ENCODE measurements at regions not wholly inside any gene's neighbourhood (a gene's known extent, or its start where the extent isn't known, plus 50 kb on each side); places are given as distances from the start of the nearest gene placed in this dataset.
"Not testable (repeated sequence)": the region's sequence is repeated elsewhere in the genome, so short reads cannot be mapped to it uniquely, and the experiment has no call there.

DNA sequence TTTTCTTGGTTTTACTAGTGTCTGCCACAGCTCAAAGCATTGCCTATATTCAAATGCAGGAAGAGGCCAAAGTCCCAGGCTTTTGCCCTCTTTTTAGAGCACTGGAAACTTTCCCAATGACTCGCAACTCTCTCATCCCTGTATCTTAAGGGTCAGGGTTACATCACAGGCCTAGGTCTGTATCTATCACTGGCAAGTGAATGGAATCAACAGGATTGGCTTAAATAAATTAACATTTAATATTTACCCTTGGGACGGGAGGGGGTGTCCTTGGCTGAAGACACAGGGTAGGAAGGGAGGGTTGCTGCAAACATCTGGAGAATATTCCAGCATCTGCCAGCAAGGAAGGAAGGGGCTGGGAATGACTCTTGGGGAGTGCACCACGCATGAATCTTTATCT, 242.6 kb downstream of the SLC4A3 start:
- no peak overlapping the region for H3K27ac ChIP-seq (ENCODE audit: low read length)
- ATAC-seq: peak in 1 of 2 donors; percentile 25
- H3K27me3 ChIP-seq (ENCODE audit: control insufficient read depth, insufficient read depth): no peaks in the 10 kb centered on the region
- H3K9me3 ChIP-seq (ENCODE audit: control insufficient read depth, low read length): no peaks in the 10 kb centered on the region
- 50% methylated on average over 3 of the region's 3 CpGs for WGBS
- no peak for DNase-seq
- intact Hi-C loops (cut with DNase I): no loop called here
- H3K4me1 ChIP-seq (ENCODE audit: control insufficient read depth, insufficient read depth, low read length): no peaks in the 10 kb centered on the region
- H3K4me3 ChIP-seq (ENCODE audit: low read length): no peak overlapping the region

DNA sequence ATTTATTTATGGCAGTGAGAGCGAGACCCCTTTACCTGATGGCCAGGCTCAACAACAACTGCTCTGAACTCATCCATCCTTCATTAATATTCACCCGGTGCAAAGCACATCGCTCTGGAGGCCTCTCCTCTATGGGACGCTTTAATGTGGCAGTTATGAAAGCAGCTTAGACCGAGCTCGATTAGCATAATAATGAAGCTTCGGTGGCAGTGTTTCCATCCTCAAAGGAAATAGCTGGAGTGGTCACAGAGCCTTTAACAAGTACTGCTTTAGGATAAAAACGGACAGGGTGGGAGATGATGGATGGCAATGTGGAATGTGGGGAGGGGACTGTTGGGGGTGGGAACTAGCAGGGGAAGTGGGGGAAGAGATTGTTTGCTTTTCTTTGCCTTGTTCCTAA, 243.9 kb downstream of the SLC4A3 start:
- DNase-seq (no peak), ATAC-seq (no peak)
- Histone ChIP-seq H3K27ac (ENCODE audit: low read length) (no peak overlapping the region), H3K27me3 (ENCODE audit: control insufficient read depth, insufficient read depth) (no peaks in the 10 kb centered on the region), H3K4me3 (ENCODE audit: low read length) (no peak overlapping the region), H3K9me3 (ENCODE audit: control insufficient read depth, low read length) (no peaks in the 10 kb centered on the region), H3K4me1 (ENCODE audit: control insufficient read depth, insufficient read depth, low read length) (no peaks in the 10 kb centered on the region)
- intact Hi-C loops (cut with DNase I): no loop called here
- 68% methylated on average over 8 of the region's 8 CpGs for WGBS

DNA sequence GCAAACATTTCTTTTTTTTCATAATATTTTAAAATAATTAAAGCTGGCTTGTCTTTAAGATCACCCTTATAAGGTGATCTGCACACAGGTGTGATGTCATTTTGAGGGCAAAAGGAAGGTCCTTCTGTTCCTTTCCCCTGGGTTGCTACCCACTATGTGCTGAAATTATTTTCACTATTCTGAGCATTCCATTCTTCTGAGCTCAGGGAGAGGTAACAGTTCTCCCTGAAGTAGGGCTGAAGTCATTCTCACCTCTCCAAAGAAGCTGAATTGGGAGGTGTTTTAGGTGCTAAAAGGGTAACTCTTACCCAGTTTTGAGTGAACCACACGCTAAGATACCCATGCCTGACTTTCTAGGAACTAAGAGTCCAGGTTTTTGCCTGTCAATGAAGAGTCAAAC, 247.6 kb downstream of the SLC4A3 start:
- intact Hi-C loops (cut with DNase I): no loop called here
- no peak for ATAC-seq
- H3K27me3 ChIP-seq (ENCODE audit: control insufficient read depth, insufficient read depth): no peaks in the 10 kb centered on the region

DNA sequence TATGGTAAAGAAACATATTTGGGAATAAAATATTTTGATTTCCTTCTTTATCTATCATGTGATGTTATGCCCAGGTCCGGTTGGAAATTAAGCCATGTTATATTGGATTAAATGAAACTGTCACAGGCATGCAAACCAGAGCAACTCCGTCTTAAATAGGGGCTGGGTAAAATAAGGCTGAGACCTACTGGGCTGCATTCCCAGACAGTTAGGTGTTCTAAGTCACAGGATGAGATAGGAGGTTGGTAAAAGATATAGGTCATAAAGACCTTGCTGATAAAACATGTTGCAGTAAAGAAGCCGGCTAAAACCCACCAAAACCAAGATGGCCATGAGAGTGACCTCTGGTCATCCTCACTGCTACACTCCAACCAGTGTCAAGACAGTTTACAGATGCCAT, 248.6 kb downstream of the SLC4A3 start:
- H3K4me3 ChIP-seq (ENCODE audit: low read length); H3K27me3 ChIP-seq (ENCODE audit: control insufficient read depth, insufficient read depth); DNase-seq; ATAC-seq; H3K9me3 ChIP-seq (ENCODE audit: control insufficient read depth, low read length); H3K27ac ChIP-seq (ENCODE audit: low read length); intact Hi-C loops (cut with DNase I); H3K4me1 ChIP-seq (ENCODE audit: control insufficient read depth, insufficient read depth, low read length): not testable (repeated sequence)
- 78% methylated on average over 3 of the region's 3 CpGs for WGBS

More for the DNA sequence above, 247.6 kb downstream of the SLC4A3 start:
- no peak for DNase-seq
- 80% methylated on average over 1 of the region's 1 CpG for WGBS
- no peak overlapping the region for H3K4me3 ChIP-seq (ENCODE audit: low read length)
- no peaks in the 10 kb centered on the region for H3K9me3 ChIP-seq (ENCODE audit: control insufficient read depth, low read length)
- H3K27ac ChIP-seq (ENCODE audit: low read length): no peak overlapping the region
- H3K4me1 ChIP-seq (ENCODE audit: control insufficient read depth, insufficient read depth, low read length): no peaks in the 10 kb centered on the region

DNA sequence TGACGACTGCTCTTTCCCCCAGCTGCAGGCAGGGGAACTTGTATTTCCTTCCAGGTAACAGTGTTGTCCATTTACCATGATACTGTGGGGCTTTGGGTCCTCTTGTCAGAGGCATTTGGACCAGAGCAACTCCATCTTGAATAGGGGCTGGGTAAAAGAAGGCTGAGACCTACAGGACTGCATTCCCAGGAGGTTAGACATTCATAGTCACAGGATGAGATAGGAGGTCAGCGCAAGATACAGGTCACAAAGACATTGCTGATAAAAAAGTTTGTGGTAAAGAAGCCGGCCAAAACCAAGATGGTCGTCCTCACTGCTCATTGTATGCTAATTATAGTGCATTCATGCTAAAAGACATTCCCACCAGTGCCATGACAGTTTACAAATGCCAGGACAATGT, 249.5 kb downstream of the SLC4A3 start:
- no peak for ATAC-seq
- WGBS: 83% methylated on average over 4 of the region's 4 CpGs
- intact Hi-C loops (cut with DNase I): no loop called here
- Histone ChIP-seq H3K27ac (ENCODE audit: low read length) (no peak overlapping the region), H3K27me3 (ENCODE audit: control insufficient read depth, insufficient read depth) (no peaks in the 10 kb centered on the region), H3K9me3 (ENCODE audit: control insufficient read depth, low read length) (no peaks in the 10 kb centered on the region), H3K4me1 (ENCODE audit: control insufficient read depth, insufficient read depth, low read length) (no peaks in the 10 kb centered on the region), H3K4me3 (ENCODE audit: low read length) (no peak overlapping the region)
- DNase-seq: no peak

DNA sequence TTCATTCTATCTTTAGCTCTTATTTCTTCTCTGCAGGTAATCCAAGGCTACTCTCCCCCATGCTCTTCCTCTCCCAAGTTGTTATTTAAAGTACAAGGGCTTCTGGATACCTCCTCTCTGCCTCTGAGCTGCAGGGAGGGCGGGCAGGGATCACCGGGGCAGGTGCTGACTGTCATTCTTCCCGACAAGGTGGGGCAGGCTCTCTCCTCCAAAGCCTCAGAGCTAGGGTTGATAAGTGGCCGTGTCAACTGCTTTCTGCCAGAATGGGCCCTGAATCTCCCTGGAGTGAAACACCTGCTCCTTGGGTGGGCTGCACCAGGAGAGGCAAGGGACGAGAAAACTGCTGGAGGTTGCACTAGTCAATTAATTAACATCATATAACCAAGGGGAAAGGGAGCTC, 250.3 kb downstream of the SLC4A3 start:
- intact Hi-C loops (cut with DNase I): no loop called here
- no peak overlapping the region for H3K27ac ChIP-seq (ENCODE audit: low read length)
- H3K9me3 ChIP-seq (ENCODE audit: control insufficient read depth, low read length): no peaks in the 10 kb centered on the region
- ATAC-seq (no peak), DNase-seq (no peak)
- H3K27me3 ChIP-seq (ENCODE audit: control insufficient read depth, insufficient read depth): no peaks in the 10 kb centered on the region
- 60% methylated on average over 5 of the region's 5 CpGs for WGBS
- H3K4me3 ChIP-seq (ENCODE audit: low read length): no peak overlapping the region
- no peaks in the 10 kb centered on the region for H3K4me1 ChIP-seq (ENCODE audit: control insufficient read depth, insufficient read depth, low read length)

DNA sequence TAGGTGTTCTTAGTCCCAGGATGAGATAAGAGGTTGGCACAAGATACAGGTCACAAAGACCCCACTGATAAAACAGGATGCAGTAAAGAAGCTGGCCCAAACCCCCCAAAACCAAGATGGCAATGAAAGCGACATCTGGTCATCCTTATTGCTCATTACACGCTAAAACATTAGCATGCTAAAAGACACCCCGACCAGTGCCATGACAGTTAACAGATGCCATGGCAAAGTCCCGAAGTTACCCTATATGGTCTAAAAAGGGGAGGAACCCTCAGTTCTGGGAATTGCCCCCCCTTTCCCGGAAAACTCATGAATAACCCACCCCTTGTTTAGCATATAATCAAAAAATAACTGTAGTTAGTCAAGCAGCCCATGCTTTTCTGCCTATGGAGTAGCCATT, 251.1 kb downstream of the SLC4A3 start:
- no peak overlapping the region for H3K27ac ChIP-seq (ENCODE audit: low read length)
- intact Hi-C loops (cut with DNase I): no loop called here
- no peak for ATAC-seq
- H3K9me3 ChIP-seq (ENCODE audit: control insufficient read depth, low read length): no peaks in the 10 kb centered on the region
- H3K4me1 ChIP-seq (ENCODE audit: control insufficient read depth, insufficient read depth, low read length): no peaks in the 10 kb centered on the region
- no peak for DNase-seq
- no peak overlapping the region for H3K4me3 ChIP-seq (ENCODE audit: low read length)
- no peaks in the 10 kb centered on the region for H3K27me3 ChIP-seq (ENCODE audit: control insufficient read depth, insufficient read depth)
- WGBS: 83% methylated on average over 5 of the region's 5 CpGs

DNA sequence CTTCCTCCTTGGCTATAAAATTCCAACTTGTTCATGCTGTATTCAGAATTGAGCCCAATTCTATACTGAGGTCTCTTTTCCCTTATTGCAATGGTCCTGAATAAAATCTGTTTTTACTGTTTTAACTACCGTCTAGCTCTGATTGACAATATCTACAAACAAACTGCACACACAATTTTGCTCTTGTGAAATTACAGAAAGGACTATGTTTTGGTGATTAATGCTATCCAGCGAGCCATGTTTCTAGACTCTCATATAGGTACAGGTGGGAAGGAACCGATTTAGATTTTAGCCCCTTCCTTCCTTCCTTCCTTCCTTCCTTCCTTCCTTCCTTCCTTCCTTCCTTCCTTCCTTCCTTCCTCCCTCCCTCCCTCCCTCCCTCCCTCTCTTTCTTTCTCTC, 254.4 kb downstream of the SLC4A3 start:
- no peak overlapping the region for H3K27ac ChIP-seq (ENCODE audit: low read length)
- H3K4me3 ChIP-seq (ENCODE audit: low read length): no peak overlapping the region
- 82% methylated on average over 3 of the region's 3 CpGs for WGBS
- intact Hi-C loops (cut with DNase I): no loop called here
- H3K9me3 ChIP-seq (ENCODE audit: control insufficient read depth, low read length): no peaks in the 10 kb centered on the region
- no peak for ATAC-seq
- no peaks in the 10 kb centered on the region for H3K4me1 ChIP-seq (ENCODE audit: control insufficient read depth, insufficient read depth, low read length)
- no peaks in the 10 kb centered on the region for H3K27me3 ChIP-seq (ENCODE audit: control insufficient read depth, insufficient read depth)
- DNase-seq: no peak

DNA sequence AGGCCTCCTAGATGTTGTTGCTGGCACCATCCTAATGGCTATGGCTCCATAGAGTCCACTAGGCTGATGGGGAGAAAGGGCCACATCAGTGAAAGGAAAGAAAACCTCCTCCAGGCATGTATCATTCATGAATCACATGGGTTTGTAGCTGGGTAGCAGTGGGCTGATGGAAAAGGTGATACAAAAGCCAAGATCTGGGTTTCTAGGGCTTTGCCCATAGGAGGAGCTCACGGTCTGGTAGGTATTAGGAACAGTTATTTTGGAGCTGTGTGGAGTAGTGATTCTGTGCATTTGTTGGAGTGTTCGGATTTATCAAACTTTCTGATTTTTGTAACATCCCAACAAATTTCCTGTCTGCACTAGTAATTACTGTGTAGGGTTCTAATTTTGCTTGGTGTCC, 259.2 kb downstream of the SLC4A3 start:
- Histone ChIP-seq H3K4me1 (ENCODE audit: control insufficient read depth, insufficient read depth, low read length) (no peaks in the 10 kb centered on the region), H3K27ac (ENCODE audit: low read length) (no peak overlapping the region), H3K9me3 (ENCODE audit: control insufficient read depth, low read length) (no peaks in the 10 kb centered on the region), H3K4me3 (ENCODE audit: low read length) (no peak overlapping the region), H3K27me3 (ENCODE audit: control insufficient read depth, insufficient read depth) (no peaks in the 10 kb centered on the region)
- ATAC-seq (no peak), DNase-seq (no peak)
- intact Hi-C loops (cut with DNase I): no loop called here
- WGBS: 83% methylated on average over 2 of the region's 2 CpGs

DNA sequence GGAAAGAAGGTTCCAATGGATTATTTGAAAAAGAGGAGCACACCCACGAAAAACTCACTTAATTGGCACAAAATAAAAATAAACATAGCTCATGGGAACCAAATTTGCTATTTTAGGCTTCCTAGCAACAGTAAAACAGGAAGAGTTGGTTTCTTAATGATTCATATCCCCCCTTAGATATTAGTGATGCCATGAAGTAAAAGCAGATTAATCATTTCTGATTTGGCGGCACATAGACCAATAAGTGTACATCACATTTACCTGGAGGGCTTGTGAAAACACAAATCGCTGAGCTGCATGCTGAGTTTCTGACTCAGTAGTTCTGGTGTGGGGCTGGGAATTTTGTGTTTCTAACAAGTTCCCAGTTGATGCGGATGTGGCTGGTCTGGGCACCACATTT, 260.4 kb downstream of the SLC4A3 start:
- H3K27me3 ChIP-seq (ENCODE audit: control insufficient read depth, insufficient read depth): no peaks in the 10 kb centered on the region
- H3K4me3 ChIP-seq (ENCODE audit: low read length): no peak overlapping the region
- ATAC-seq: no peak
- H3K9me3 ChIP-seq (ENCODE audit: control insufficient read depth, low read length): no peaks in the 10 kb centered on the region
- intact Hi-C loops (cut with DNase I): no loop called here
- no peak overlapping the region for H3K27ac ChIP-seq (ENCODE audit: low read length)
- 81% methylated on average over 4 of the region's 4 CpGs for WGBS
- DNase-seq: no peak
- H3K4me1 ChIP-seq (ENCODE audit: control insufficient read depth, insufficient read depth, low read length): no peaks in the 10 kb centered on the region

DNA sequence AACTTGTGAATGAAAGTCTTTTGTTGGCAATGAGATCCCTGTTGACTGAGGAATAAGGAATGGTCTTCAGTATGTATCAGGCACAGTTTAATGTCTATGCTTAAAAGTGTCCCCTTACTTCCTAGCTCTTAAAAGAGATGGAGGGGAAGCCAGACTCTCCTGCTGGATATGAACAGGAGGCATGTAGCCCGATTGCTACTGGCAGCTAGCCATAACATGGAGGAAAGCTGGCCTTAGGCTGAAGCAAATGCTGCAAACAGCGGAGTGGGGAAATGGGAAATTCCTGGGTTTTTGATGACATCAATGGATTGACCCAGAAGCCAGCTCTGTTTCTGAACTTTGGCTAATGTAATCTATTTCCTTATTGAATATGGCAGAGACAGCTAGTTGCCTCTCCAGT, 266.1 kb downstream of the SLC4A3 start:
- ATAC-seq: no peak
- no peaks in the 10 kb centered on the region for H3K27me3 ChIP-seq (ENCODE audit: control insufficient read depth, insufficient read depth)
- 35% methylated on average over 2 of the region's 2 CpGs for whole genome bisulfite sequencing

DNA sequence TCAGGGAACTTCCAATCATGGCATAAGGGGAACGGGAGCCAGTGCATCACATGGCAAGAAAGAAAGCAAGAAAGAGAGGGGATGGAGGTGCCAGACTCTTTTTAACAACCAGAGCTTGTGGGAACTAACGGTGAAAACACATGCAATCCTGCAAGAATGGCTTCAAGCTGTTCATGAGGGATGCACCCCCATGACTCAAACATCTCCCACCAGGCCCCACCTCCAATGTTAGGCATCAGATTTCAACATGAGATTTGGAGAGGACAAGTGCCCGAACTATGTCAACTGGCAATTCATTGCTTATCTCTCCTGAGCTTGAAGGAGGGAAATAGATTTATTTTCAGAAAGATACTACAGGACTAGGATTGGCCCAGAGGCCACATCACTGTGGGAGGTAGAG, 270.0 kb downstream of the SLC4A3 start:
- intact Hi-C loops (cut with DNase I): no loop called here
- no peaks in the 10 kb centered on the region for H3K4me1 ChIP-seq (ENCODE audit: control insufficient read depth, insufficient read depth, low read length)
- ATAC-seq (no peak), DNase-seq (no peak)
- H3K4me3 ChIP-seq (ENCODE audit: low read length): no peak overlapping the region
- no peak overlapping the region for H3K27ac ChIP-seq (ENCODE audit: low read length)
- 41% methylated on average over 3 of the region's 3 CpGs for WGBS
- H3K27me3 ChIP-seq (ENCODE audit: control insufficient read depth, insufficient read depth): no peaks in the 10 kb centered on the region
- no peaks in the 10 kb centered on the region for H3K9me3 ChIP-seq (ENCODE audit: control insufficient read depth, low read length)

More for the DNA sequence above, 266.1 kb downstream of the SLC4A3 start:
- intact Hi-C loops (cut with DNase I): no loop called here
- Histone ChIP-seq H3K27ac (ENCODE audit: low read length) (no peak overlapping the region), H3K4me3 (ENCODE audit: low read length) (no peak overlapping the region), H3K4me1 (ENCODE audit: control insufficient read depth, insufficient read depth, low read length) (no peaks in the 10 kb centered on the region), H3K9me3 (ENCODE audit: control insufficient read depth, low read length) (no peaks in the 10 kb centered on the region)
- no peak for DNase-seq
